ENCODE measurements at regions not wholly inside any gene's neighbourhood (a gene's known extent, or its start where the extent isn't known, plus 50 kb on each side); places are given as distances from the start of the nearest gene placed in this dataset.
"Not testable (repeated sequence)": the region's sequence is repeated elsewhere in the genome, so short reads cannot be mapped to it uniquely, and the experiment has no call there.

DNA sequence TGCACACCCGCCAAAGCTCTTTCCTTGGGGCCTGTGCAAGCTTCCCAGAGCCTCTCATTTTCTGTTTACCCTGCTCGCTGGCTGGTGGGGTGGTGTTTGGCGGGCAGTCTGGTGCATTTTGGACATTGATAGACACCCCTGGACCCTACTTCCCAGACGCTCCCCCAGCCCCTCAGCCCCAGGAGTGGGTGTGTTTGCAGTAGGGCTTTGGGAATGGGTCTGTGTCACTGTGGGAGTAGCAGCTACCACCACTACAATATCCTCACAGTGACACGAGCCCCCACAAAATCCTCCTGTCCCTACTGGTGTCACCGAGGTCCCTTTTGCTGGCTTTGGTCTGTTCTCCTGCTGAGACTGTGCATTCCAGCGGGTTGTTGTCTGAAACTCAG is 371.3 kb downstream of the TMEM121 start:
- DNase-seq (ENCODE audit: low read depth in 2 of 3, low spot score in 1 of 3) = no peak

DNA sequence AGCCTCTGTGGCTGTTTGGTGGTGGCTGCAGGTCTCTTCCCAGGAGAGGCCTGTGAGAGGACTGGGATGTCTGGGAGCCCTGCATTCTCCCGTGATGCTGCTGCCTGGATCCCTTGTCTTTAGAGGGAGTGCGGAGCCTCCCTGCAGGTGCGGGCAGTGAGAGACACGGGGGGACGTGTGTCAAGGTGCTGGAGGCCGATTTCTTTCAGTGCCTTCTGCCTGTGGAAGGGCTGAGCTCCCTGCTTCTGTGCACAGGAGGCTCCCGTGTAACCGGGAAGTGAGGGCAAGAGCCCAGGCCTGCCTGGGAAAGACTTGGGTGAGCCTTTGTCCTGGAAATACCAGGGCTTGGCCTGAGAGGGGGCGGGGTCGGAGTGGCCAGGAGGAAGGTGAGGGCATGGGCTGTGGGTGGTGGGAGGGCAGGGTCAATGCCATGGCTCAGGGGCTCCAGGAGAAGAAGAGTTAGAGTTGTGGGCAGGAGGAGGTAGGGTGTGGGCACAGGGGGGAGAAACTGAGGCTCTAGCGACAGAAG is 372.2 kb downstream of the TMEM121 start:
- DNase-seq (ENCODE audit: low read depth in 2 of 3, low spot score in 1 of 3) = no peak

DNA sequence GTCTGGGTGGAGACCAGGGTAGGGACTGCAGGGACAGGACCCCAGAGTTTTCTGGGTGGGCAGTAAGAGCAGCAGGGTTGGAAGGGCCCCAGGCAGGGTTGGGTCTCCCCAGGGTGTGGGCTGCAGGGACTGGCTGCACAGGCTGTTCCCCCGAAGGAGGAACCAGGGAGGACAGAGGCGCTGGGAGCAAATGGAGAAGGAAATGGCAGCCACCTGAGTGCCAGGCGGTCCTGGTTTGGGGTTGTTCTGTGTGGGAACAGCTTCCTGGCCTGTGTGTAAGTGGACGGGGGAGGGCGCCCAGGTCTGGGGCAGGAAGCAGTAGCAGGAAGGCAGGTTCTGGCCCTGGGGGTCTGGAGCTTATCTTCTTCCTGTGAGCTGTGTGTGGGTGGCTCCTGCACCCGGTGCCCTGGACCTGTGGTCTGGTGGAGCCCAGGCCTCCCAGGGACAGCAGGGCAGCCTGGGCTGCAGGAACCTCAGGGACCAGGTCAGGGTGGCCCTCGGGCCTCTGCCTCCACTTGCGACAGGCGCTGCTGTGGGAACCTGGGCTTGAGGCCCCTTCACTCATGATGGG is 372.8 kb downstream of the TMEM121 start:
- no peak for DNase-seq (ENCODE audit: low read depth in 2 of 3, low spot score in 1 of 3)

DNA sequence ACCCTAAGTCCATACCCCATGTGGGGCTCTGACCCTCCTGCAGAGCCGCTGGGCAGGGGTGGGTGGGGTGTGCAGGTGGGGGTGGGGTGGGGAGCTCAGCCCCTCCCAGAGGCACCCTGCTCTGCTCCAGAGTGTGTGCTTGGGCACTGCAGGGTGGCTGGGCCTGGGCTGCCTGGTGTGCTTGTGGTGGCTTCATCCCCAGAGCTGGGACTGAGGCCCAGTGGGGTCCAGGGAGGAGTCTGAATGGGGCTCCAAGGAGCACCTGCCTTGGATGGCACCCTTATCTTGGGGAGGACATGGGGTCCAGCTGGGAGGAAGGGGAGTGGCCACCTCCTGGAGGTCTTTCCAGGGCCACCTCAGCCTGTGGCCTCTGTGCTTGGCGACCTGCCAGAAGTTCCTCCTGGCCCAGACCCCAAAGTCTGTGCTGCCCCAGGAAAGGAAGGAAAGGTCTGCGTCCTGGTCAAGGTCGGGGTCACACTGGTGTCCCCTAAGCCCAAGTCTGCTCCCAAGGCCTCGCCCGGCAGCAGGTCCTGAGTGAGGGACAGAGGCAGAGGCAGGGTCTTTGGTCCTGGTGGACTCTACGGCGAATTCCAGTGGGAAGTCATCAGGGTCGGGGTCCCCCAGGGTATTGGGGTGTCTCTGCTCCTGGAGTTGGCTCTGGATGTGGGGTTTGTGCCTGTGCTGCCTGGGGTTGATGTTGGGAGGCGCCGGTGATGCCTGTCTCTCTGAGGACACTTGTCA is 373.4 kb downstream of the TMEM121 start:
- no peak for DNase-seq (ENCODE audit: low read depth in 2 of 3, low spot score in 1 of 3)

DNA sequence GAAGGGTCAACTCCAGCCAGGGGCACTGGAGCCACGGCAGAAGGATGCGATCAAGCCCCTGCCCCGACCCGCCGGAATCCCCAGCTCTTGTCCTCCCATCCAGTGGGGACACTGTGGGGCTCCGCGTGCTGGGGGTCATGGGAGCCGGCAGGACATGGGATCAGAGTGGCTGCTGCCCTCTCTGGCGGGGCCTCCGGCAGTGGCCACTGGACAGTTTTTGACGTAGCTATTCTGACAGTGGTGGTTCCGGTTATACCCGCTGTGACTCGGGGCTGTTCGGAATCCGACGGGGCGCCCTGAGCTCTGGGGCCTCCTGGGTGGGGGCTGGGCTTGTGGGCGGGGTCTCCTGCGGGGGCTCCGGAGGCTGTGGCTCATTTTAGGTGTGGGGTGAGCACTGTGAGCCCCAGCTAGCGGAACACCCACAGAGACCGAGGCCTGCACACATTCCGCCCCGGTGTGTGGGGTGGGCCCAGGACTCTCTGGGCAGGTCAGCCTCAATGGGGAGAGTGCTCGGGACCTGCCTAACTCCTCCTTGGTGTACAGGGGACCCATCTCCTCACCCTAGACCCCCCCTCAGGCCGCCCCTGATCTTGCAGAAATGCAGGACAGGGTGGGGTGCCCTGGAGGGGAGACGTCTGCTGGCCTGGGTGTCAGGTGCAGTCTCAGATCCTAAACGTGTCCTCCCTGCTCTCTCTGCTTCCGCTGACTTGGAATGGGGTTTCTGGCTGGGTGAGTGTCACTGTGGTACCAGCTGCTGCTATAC is 374.2 kb downstream of the TMEM121 start:
- DNase-seq (ENCODE audit: low read depth in 2 of 3, low spot score in 1 of 3) = no peak

DNA sequence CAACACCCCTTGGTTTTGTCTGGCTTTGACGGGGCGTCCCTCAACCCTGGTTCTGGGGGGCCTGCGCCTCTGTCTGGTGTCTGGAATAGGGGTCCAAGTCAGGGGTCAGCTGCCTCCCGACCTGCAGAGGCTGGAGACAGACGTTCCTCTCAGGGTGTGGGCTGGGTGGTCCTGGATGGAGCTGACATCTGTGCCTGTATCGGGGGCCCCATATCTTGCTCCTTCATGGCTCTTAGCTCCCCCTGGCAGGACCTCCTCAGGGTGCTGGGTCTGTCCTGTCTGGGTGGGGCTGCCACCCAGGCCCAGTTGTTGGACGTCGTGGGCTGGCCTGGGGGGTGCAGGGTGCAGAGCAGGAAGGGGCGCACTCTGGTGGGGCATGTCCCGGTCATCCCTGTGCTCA is 374.8 kb downstream of the TMEM121 start:
- no peak for DNase-seq (ENCODE audit: low read depth in 2 of 3, low spot score in 1 of 3)

DNA sequence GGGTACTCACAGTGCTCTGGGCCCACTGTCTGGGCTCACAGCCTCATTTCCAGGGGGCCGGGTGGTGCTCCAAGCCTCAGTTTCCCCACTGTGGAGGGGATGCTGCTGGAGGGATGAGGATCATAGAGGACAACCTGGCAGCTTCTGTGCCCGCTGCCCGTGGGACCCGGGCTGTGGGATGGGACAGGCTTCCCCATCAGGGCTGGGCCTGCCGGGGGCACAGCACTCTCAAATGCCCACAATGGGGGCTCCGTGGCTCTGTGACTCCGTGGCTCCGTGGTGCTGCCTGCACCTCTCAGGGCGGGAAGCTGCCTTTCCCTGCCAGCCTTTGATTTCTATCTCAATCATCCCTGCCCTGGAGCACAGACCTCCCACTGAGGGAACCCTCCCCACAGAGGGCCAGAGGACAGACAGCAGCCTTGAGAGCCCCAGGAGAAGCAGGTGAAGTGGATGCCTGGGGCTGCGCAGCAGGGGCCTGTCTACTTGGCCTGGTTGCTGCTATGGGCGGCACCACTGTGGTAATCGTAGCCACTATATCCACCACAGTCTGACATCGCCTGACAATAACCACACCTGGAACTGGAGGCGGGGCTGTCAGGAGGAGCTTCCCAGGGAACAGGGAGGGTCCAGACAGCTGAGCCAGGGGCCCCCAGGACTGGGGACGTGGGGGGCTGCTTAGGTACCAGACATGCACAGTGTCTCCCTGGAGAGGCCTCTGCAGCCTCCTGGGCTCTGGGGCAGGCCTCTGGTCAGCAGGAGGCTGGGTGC is 375.9 kb downstream of the TMEM121 start:
- no peak for DNase-seq (ENCODE audit: low read depth in 2 of 3, low spot score in 1 of 3)

DNA sequence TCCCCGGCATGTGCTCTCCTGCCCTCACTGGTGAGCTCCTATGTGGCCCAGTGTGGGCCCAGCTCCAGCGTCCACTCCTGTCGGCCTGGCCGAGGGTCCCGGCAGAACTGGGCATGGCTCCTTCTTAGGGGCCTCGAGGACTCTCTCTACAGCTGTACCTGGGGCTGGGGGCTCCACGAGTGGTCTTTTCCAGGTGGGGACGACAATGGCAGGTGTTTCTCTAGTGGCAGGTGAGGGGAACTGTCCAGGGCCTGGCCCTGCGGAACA is 376.4 kb downstream of the TMEM121 start:
- not testable (repeated sequence) for DNase-seq (ENCODE audit: low read depth in 2 of 3, low spot score in 1 of 3)

DNA sequence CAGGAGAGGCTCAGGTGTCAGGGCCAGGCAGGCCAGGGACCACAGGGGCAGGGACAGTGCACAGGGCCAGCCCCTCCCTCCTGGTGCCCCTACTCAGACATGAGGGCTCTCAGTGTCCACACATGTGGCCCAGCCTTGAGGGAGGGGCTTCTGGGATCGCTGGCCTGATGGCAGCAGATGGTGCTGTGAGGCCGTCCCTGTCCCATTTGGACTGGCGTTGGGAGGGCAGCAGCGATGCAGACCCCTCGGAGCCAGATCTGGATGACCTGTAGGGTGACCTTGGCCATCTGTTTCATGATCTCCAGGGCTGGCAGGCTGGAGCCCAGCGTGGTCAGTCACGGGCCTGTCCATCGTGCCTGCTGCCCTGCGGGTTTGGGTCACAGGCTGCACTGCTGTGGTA is 377.6 kb downstream of the TMEM121 start:
- DNase-seq (ENCODE audit: low read depth in 2 of 3, low spot score in 1 of 3) = no peak

DNA sequence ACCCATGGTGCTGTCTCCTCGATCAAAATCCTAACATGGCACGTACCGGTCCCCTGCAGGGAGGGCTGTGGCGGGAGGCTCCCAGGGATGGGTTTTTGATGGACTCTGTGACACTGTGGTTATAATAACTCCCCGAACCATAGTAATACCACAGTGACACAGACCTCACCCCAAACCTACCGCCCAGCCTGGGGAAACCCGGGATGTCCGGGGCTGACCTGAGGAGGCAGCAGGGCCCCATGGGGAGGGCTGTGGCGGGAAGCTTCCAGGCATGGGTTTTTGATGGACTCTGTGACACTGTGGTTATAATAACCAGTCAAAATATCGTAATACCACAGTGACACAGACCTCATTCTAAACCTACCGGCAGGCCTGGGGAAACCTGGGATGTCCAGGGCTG is 378.0 kb downstream of the TMEM121 start:
- no peak for DNase-seq (ENCODE audit: low read depth in 2 of 3, low spot score in 1 of 3)

DNA sequence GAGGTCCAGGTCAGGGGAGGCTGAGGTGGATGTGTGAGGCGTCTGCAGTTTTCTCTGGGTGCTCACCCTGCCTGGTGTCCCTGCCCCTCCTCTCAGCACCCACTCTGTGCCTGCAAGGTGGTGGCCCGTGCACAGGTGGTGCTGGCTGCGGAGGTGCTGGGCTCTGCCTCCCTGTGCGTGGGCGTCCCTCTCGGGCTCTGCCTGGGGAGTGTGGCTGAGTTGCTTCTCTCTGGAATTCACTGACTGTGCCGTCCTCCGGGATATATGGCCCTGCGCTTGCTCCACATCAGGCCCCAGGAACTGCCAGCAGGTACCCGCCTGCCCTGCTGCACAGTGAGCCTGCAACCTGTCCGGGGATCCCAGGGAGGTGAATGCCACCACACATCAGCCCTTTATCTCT is 379.1 kb downstream of the TMEM121 start:
- no peak for DNase-seq (ENCODE audit: low read depth in 2 of 3, low spot score in 1 of 3)

DNA sequence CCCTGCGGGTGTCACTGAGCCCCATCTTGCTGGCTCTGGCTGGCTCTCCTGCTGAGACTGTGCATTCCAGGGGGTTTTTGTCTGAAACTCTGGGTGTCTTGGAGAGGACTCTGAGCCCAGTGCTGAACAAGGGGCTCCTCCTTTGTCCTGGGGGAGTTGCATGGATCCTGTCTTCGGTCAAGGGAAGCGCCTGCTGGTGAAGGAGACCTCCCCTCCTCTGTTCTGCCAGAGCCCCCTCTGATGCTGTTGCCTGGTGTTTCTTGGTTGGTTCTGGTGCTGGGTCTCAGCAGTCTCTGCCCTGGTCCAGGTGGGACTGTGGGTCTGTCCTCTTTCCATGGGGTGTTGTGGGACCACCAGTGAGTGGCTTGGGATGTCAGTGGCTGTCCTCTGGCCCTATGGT is 380.9 kb downstream of the TMEM121 start:
- no peak for DNase-seq (ENCODE audit: low read depth in 2 of 3, low spot score in 1 of 3)

DNA sequence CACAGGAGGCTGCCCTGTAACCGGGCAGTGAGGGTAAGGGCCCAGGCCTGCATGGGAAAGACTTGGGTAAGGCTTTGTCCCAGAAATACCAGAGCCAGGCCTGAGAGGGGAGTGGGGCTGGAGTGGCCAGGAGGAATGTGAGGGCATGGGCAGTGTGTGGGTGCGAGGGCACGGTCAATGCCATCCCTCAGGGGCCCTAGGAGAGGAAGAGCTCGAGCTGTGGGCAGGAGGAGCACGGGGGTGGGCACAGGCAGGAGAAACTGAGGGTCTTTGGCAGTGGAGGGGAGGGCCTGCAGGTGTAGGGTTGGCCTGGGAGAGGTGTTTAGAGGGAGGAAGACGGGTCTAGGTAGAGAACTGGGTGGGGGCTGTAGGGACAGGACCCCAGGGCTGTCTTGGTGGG is 381.6 kb downstream of the TMEM121 start:
- no peak for DNase-seq (ENCODE audit: low read depth in 2 of 3, low spot score in 1 of 3)

DNA sequence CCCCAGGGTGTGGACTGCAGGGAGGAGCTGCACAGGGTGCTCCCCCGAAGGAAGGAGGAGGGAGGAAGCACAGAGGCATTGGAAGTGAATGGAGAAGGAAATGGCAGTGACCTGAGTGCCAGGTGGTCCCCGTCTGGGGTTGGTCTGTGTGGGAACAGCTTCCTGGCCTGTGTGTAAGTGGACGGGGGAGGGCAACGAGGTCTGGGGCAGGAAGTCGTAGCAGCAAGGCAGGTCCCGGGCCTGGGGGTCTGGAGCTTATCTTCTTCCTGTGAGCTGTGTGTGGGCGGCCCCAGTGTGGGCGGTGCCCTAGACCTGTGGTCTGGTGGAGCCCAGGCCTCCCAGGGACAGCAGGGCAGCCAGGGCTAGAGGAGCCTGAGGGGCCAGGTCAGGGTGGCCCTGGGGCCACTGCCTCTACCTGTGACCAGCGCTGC is 382.1 kb downstream of the TMEM121 start:
- DNase-seq (ENCODE audit: low read depth in 2 of 3, low spot score in 1 of 3) = no peak

DNA sequence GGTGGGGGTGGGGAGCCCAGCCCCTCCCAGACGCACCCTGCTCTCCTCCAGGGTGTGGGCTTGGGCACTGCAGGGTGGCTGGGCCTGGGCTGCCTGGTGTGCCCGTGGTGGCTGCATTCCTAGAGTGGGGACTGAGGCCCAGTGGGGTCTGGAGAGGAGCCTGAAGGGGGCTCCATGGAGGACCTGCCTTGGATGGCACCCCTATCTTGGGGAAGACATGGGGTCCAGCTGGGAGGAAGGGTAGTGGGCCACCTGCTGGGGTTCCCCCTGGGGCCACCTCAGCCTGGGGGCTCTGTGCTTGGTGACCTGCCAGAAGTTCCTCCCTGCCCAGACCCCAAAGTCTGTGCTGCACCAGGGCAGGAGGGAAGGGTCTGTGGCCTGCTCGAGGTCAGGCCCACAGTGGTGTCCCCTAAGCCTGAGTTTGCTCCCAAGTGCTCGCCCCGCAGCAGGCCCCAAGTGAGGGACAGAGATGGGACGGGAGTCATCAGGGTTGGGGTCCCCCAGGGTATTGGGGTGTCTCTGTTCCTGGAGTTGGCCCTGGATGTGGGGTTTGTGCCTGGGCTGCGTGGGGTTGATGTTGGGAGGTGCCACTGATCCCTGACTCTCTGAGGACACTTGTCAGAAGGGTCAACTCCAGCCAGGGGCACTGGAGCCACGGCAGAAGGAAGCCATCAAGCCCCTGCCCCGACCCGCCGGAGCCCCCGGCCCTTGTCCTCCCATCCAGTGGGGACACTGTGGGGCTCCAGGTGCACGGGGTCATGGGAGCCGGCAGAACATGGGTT is 382.9 kb downstream of the TMEM121 start:
- no peak for DNase-seq (ENCODE audit: low read depth in 2 of 3, low spot score in 1 of 3)

DNA sequence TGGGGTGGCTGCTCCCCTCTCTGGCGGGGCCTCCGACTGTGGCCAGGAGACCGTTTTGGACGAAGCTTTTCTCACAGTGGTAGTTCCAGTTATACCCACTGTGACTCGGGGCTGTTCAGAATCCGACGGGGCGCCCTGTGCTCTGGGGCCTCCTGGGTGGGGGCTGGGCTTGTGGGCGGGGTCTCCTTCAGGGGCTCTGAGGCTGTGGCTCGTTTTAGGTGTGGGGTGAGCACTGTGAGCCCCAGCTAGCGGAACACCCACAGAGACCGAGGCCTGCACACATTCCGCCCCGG is 383.4 kb downstream of the TMEM121 start:
- DNase-seq (ENCODE audit: low read depth in 2 of 3, low spot score in 1 of 3) = not testable (repeated sequence)

DNA sequence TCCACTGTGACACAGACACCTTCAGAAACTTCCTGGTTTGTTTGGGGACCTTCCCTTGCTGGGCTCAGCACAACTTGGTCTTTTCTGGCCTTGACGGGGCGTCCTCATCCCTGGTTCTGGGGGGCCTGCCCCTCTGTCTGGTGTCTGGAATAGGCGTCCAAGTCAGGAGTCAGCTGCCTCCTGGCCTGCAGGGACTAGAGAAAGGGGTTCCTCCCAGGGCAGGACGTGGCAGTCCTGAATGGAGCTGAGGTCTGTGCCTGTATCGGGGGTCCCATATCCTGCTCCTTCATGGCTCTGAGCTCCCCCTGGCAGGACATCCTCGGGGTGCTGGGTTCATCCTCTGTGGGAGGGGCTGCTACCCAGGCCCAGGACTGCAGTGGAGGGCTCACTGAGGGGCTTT is 384.0 kb downstream of the TMEM121 start:
- no peak for DNase-seq (ENCODE audit: low read depth in 2 of 3, low spot score in 1 of 3)

DNA sequence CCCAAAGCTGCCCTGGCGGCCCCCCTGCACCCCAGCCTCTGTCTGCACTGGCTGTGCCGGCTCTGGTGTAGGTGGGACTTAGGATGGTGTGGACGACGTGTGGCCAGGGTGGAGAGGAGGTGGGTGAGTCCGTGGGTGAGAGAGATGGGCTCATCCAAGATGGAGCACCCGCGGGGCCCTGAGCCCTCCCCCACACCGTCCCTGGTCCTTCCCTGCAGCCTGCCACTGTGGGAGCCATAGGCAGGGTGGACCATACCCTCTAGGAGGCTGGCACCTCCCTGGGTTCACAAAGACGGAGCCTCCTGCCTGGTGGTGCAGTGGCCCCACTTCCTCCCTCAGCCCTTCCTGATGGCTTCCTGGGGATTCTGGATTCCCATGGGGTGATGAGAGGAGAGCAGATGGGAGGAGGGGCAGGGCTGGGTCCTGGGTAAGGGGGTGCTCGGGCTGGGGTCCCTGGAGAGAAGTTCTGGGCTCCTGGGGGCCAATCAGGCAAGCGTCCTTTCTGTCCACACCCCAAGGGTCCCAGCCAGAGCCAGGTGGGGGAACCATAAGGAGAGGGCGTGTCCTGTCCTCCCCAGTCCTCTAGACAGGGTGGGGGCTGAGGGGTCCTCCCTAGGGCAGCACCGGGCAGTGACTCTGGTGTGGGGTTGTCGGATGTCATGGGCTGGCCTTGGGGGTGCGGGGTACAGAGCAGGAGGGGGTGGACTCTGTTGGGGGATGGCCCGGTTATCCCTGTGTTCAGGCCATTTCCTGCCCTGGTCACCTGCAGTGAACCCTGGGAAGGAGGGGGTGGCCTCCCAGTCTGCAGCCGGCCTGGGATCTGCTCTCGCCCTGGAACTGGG is 384.8 kb downstream of the TMEM121 start:
- DNase-seq (ENCODE audit: low read depth in 2 of 3, low spot score in 1 of 3) = no peak

DNA sequence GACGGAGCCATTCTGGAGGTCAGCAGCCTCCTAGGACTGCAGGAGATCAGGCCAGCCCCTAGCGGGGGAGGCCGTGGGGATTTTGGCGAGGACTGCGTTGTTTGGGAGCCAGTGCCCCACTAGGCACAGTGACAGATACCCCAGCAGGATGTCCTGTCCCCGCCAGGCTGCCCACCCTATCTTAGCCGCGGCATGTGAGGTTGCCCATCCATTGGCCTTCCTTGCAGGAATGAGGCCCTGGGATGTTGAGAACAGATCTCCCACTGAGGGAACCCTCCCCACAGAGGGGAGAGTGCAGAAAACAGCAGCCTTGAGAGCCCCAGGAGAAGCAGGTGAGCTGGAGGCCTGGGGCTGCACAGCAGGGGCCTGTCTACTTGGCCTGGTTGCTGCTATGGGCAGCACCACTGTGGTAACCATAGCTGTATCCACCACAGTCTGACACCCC is 385.5 kb downstream of the TMEM121 start:
- DNase-seq (ENCODE audit: low read depth in 2 of 3, low spot score in 1 of 3) = not testable (repeated sequence)

DNA sequence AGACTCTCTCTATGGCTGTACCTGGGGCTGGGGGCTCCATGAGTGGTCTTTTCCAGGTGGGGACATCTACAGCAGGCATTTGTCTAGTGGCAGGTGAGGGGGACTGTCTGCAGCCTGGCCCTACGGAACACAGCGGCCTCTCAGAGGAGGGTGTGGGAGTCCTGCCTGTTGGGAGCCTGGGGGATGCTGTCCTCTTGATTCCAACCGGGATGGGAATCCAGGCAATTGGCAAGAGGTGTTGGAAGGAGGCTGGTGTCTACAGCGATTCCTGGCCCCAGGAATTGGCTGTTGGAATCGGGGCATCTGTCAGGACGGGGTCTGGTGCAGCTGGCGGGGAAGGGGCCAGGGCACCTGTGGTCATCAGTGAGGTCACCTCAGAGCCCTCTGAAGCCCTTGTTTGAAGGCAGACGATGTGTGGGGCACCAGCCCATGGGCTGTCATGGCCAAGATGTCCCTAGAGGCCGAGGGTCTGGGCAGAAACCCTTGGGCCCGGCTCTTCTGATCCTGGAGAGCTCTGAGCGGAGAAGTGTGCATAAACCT is 386.3 kb downstream of the TMEM121 start:
- no peak for DNase-seq (ENCODE audit: low read depth in 2 of 3, low spot score in 1 of 3)

Data from stimulated activated CD4-positive, alpha-beta T cell treated with anti-CD3 and anti-CD28 coated beads, Interleukin-12 subunit alpha, Interleukin-12 subunit beta, amount 100 ng/mL, for 48 hours (primary cell).